AG08395 (cell line): ENCODE measurements at regions not wholly inside any gene's neighbourhood (a gene's known extent, or its start where the extent isn't known, plus 50 kb on each side); places are given as distances from the start of the nearest gene placed in this dataset.
A peak's percentile ranks its signal among the peaks of the same experiment; 100 is the strongest.

Source experiments
- DNase-seq: peaks from one replicate; pipeline ENCODE4 v3.0.0; 2012; ENCODE audit warnings: mixed read lengths, low spot score

DNA sequence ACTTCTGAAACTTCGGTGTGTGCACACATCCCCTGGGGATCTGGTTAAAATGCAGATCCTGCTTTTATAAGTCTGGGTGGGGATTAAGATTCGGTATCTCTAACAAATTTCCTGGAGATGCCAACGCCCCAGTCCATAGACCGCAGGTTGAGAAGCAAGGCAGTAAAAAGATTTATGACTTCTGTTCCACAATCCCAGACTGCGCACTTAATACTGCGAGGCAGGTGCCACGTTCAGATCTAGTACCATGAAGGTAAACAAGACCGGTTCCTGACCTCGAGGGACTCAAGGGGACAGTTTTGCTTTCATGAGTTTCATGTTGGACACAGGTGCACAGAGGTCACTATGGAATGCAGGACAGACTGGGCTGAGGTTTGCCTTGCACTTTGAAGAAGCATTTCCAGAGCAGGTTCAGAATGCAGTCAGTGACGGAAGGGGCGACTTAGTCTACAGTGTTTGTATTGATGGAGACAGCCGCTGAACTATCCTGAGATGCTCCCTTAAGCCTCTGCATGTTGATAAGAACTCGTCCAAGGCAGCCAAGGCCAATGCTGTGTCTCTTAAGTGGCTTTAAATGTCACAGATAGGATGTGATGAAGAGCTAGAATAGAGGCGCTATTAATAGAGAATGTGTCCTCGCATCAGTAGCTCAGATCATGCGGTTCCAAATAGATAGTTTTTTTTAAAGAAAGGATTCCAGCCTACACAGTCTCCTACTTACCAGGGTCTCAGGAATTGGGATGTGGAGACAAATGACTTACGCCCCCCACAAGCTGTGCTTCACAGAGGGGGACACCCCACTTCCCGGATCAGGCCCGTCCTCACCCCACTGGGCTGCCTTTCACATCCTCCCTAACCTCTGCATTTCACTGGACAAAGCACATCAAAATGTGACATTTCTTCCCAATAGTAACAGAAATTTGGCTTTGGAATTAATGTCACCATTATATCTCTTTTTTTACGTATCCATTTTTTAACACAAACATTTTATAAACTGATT lies 97.1 kb upstream of the IRS2 start:
- DNase-seq: no peak

DNA sequence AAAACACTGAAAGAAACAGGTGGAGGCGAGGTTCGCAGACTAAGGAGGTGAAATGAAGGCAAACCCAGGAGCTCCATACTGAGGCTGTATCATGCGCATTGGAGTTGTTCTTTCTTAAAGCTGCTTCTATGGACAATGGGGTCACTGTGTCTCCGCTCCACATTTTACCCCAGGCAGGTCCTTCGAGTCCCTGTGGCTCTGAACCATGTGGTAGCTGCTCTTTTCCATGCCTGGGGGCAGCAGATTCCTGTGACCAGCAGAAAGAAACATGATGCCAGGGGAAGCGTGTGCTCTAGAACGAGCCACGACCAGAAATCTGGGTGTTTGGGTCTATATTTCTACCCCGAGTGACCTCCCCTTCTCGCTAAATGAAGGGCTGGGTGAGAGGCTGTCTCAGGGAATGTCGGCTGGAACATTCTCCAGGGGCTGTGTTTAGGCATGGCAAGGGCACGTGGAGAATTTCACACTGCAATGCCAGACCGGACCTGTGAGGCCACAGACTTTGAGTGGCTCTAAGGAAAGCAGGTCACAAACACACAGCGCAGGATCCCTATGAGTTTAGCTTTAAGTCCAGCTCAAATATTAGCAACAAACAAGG lies 95.7 kb upstream of the IRS2 start:
- no peak for DNase-seq

DNA sequence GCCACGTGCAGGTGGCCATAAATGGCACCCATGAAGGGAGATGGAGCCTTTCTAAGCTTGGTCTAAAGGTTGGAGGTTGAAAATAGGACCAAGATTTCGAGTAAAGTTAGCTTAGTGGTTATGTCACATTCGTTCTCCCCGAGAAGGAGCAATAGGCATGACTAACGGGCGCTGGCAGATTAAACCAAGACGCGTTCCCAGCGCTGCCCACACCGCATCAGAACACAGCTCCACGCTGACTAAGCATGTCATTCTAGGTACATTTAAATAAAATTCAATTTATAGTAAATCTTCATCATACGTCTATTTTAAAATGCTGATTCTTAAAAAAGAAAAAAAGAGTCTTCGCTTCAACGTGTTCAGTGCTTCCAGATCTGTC lies 95.0 kb upstream of the IRS2 start:
- no peak for DNase-seq

DNA sequence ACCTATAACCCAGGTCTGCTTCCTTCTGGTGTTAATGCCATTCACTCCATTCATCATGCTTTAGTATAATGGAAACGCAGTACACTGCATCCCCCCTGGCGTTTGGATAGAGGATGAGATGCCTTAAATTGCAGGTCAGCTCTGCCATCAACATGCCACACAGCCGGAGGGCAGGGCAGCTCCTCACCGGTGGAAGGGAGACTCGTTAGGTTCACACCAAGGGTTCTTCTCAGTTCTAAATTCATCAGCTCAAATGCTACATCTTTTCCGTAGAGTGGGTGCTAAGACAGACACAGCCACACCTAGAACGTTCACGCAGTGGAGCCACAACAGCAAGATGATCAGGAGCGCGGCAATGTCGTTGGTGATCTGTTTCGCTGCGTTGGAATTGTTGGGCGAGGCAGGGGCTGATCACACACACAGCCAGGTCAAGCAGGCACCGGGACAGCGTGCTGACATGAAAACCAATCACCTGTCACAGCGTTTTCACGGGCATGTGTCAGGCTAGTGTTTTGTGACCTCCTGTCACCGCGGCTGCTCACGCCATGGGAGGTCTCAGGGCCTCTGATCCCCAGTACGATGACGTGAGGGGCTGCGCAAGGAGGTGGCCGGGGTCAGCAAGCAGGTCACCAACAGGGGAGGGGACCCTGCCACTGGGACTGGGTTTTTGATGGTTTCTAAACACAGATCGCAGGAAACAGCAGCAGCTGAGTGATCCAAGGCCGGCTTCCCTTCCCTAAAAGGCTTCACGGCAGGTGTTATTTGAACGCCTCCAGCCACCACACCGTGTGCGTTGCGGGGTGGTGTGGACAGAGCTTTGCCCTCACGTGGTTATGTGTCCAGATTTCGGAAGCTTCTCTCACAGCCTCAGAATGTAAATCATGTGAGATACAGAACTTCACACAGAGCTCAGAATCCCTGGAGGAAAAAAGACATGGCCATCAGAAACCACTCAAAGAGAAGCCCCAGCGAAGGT lies 94.3 kb upstream of the IRS2 start:
- DNase-seq: no peak

DNA sequence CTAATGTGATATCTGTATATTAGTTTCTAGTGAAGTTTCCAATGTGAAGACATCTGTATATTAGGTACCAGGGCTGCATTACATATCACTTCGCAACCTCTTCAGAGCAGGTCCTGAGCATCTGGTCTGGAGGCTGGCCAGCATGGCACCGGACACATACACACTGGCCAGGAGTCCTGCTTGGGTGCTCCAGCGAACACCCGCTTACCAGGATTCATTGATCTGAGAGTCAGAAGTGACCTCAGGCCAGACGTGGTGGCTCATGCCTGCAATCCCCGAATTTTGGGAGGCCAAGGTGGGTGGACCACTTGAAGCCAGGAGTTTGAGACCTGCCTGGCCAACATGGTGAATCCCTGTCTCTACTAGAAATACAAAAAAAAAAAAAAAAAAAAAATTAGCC lies 93.0 kb upstream of the IRS2 start:
- no peak for DNase-seq

DNA sequence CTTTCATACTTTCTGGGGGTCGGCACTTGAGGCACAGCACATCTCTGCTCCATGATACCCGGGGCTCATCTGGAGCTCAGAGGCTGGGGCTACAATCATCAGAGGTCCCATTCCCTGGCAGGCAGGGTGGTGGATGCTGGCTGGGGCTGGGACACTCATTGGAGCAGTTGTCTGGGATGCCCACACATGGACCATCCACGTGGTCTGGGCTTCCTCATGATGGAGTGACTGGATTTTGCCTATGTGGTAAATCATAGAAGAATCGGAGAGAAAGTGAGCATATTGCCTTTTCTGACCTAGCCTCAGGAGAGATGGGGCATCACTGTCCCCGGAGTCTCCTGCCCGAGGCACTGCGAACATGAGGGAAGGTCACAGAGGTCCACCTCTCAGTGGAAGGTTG lies 91.4 kb upstream of the IRS2 start:
- DNase-seq: no peak

DNA sequence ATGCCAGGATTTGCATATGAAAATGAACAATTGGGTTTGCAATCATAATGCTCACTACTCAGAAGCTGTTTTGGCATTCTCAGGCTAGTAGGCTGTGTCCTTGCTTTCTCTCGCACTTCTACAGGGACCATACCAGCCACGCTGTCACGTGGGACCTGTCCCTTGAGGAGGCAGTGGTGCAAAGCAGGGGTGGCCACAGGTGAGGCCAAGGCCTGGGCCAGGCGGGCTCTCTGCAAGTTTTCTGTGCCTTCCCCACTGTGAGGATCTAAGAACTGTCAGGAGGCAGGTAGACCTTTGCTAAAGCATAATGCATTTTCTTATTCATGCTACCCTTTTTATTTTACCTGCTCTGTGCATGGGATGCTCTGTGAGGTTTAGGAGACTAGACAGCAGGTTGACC lies 89.4 kb upstream of the IRS2 start:
- no peak for DNase-seq

DNA sequence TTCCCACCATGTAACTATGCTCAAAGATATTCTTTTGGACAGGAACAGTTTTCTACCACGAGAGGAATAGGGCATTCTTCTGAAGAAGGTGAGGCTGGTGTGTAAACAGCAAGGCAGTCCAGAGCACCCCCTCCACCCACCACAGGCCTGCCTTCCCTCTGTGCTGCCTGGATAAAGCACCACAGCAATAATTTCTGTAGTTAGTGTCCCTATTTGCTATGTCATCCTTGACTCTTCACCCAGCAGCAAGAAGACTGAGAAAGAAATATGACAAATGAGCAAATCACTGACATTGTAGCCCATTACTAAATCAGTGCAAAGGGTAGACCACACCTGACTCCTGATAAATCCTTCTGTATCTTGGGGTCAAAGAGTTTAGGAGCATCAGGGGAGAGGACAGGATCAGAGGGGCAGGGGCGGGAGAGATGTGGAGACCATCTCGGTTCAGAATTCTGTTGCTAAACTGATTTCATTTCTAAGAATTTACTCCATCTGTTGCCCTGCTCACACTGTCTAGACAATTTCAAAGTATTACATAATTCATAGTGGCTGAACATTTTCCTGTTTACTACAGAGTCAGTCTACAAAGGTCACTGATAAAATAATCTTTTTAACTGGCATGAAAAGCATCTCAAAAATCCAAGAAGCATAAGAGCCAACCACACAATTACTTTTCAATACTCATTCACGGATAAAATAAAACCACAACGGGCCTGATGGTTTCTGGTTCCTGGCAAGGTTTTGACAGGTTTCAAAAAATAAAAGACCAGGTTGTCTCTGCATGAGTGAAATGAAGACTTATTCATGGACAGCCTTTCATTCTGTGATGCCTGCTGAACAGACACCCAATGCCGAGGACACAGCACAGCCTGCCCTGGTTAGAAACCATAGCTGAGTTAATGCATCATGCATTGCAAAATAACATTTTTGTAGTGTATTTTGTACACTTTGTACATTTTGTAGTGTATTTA lies 88.4 kb upstream of the IRS2 start:
- peak; percentile 52 for DNase-seq

DNA sequence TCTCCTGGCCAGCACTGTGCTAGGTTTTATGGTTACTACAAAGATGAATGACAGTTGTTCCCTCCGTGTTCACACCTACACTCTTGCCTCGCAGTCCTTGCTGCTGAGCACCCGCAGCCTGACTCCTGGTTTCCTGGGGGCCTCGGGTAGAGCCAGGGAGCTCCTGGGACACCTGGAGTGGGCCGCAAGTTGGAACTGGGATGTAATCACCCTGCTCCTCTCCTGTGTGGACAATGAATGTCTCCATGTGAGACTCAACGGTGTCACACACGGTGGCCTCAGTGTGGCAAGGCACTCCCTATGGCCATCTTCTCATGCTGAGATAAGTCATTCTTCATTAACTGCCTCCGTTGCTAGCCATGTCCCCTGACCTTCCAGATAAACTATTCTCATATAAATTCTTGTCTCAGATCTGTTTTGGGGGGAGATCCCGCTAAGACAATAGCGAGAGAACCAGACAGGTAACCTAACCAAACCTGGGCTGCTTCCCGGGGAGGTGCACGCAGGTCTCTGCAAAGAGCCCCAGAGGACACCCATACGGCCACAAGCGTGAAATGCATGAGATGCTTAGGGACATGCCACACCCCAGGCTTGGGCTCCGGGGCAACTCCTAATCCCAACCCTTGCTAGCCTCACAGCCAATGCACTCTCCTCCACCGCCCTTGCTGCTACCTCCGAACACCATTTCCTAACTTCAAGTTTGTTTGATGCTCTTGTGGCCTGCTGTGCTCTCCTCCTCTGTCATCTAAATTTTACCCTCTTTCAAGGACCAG lies 87.2 kb upstream of the IRS2 start:
- no peak for DNase-seq

DNA sequence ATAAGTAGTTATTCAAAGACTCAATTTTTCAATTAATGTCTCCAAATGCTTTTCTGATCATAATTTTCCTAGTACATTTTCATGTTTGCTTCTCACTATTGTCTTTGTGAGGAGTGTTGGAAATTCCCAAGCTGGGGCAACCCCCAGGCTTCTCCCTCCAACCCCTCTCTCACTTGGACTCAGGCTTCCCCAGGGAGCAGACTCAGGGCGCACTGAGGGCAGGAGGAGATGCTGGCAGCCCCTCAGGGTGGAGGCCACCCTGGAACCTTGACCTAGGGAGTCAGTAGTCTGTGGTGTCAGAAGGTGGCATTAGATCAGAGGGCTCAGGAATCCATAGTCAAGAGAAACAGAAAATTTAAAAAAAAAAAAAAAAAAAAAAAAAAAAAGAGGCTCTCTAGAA lies 86.5 kb upstream of the IRS2 start:
- no peak for DNase-seq

DNA sequence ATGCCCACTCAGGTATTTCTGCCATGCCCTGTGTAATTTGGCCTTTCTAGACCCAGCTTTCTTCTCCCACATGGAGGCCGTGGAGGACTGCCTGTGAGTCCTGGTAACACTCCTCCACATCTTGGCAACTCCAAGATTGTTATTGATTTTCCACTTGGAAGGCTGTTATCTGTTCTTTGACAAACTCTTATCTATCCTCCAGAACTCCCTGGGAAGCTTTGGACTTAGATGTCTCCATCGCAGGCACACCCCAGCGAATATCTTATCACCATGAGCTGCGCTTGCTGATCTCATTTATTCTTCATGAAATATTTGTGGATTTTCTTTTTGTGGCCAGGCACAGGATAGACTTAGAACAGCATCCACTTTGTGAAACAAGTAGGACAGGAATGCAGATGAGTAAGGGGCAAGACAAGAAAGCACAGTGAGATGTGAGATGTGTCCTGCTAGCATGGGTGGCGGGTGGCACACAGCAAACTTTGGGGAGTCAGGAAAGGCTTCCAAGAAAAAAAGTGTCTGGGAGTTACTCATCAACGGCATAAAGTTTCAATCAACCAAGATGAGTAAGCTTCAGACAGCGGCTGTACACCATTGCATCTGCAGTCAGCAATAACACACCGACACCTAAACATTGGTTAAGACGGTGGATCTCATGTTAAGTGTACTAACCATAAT lies 84.5 kb upstream of the IRS2 start:
- DNase-seq: no peak

DNA sequence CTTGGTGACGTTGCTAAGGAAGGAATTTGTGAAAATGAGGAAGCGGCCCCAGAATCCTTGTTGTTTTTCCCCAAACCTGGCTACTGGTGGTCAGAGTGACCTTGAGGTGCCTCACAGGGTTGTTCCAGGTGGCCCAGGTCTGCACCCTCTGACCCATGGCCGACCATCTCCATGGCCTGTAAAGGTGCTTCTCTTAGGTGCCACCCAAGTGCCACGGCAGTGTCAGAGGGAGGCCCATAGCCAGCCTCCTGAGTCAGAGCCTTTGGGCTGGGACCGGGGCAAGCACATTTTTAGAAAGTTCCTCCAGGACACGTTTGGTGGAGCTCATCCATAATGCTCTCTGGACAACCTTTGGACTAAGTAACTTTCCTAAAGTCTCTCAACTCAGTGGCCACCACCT lies 83.9 kb upstream of the IRS2 start:
- DNase-seq: no peak

DNA sequence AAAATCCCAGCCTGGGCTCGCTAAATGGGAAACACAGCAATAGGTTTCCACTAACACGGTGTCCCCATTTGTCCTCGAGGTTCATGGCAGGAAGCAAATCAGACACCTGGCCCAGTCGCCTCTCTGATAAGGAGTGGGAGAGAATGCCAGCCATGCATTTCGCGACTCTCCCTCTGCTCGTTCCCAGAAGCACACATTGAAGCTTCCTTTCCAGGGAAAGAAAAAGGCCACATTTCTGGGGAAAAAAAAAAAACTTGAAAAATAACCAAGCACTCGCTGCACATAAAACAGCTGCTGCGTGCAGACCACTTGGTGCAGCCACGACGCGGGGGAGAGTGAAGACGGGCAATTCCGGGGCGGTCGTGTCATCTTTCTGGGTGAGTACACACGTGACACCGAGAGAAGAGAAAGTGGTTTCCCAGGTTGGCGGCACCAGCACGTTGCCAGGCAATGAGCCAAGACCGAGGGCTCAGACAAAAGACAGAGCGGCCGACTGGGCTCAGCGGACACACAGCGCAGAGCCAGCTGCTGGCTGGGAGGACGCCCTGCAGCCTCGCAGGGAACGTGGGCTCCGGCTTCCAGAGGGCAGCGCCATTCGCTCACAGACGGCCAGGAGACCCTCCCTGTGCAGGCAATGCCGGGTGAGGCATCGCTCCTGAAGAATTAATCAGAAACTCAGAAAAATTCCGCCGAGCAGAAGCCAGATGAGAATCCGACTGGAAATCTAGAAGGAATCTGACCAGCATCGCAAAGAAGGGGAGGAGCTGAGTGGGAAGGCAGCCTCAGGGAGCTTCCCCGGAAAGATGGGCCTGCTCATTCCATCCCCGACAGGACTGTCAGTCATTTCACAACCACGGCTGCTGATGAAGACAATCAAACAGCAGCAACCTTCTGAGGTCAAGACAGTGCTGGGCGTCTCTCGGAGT lies 83.2 kb upstream of the IRS2 start:
- peak; percentile 61 for DNase-seq

DNA sequence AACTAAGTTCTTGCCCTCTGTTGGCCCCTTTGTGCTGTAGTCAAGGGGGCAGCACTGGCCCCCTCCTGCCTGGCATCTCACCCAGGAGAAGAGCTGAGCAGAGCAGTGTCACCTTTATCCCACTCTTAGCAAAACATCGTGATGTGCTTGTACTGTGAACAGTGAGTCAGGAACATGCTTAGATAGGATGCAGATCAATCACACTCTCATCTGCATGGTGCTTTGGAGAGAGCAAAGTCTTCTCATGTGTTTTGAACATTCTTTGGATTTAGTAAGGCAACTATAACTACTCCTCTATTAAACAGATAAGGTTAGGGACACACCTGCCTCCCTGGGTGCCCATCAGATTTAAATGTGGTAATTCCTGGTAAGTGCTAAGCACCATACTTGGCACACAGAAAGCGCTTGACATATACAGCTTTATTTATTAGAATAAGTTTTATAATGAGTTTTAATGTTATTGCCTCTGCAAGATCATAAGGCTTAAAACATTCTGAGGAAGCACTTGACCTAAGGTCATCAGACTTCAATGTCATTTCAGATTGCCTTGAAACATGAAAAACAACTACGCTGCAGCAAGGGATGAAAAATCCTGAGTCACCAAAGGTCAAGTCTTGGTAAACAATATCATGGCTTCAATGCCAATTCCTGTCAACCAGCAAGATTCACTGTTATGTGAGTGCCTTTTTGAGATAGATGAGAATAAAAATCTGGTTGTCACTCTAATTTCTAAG lies 82.4 kb upstream of the IRS2 start:
- DNase-seq: no peak

DNA sequence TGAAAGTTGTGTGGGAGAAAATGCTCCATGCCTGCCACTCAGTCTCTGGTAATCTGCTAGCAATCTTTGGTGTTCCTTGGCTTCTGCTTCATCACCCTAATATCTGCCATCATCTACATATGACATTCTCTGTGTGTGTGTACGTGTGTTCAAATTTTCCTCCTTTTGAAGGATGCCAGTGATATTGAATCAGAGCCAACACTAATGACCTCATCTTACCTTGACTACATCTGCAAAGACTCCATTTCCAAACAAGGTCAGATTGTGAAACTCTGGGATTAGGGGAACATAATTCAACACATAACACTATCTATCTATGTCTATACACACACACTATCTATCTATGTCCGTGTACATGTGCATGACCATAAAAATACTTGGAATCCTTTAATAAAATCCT lies 81.4 kb upstream of the IRS2 start:
- DNase-seq: no peak

DNA sequence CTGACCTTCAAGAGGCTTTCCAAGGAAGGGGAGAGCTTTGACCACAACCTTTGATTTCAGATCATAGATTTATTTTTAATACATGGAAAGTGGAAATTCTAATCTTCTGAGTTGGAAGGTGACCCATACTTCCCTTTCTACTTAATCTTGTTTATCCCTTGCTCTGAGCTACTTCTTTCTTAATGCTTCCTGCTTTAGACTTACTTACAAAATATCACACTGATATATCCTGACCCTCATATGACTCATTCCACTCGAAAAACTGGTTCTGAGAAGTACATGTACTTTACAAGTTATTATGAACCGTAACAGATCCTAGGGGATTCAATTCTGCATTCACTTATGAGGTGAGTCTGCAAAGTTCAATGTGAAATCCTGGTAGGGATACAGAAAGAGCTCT lies 76.2 kb upstream of the IRS2 start:
- DNase-seq: no peak

DNA sequence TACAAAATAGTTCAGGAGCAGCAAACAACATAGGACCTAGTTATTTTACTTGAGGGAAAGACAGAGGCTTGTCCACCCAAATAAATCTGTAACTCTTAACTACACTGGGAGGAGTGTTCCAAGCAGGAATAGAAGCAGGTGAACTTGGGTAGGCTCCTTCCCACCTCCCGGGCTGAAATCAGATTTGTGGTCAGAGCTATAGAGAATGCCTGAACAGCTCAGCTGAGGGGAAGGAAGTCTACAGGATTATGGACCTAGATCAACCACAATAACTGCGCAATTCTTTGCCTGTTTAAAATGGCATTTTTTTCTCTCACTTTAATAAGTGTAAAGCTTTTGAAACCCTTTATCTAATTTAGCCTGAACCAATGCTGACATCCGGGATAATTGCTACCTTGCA lies 73.5 kb upstream of the IRS2 start:
- DNase-seq: no peak

DNA sequence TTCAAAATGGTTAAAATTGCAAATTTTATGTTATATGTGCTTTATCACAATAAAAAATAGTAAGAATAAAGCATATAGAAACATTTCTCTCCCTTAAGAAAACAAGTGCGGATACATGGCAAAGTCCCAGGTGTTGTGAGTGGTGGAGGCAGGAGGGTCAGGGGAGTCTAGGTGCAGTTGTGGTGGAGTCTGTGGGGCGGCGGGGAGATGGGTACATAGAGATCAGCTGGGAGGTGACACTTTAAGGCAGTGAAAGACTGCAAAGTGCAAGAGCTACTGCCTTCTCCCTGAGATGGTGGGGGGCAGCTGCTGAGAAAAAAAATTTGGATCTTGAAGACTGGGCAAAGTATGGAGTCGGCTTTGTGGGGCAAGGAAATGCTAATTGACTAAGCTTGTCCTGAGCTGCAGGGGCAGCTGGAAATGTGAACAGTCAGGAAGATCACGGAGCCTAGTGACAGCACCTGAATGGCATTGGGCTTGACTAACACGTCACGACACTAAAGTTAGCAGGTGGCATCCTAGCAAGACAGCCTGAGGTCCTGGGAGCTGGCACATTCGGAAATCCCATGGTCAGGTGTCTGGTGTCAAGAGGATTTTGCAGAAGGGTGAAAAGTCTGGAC lies 72.9 kb upstream of the IRS2 start:
- no peak for DNase-seq
